Thyroid gland (tissue), 4 donors: ENCODE measurements at regions not wholly inside any gene's neighbourhood (a gene's known extent, or its start where the extent isn't known, plus 50 kb on each side); places are given as distances from the start of the nearest gene placed in this dataset.

Experiments
- POLR2A ChIP-seq, 2 donors: fragments of 450-650 bp; IDR thresholded peaks; one replicate each; pipeline ENCODE4 v1.6.1; 2017; ENCODE audit warnings: antibody characterized with exemption in 2 of 2, mild to moderate bottlenecking in 2 of 2, moderate library complexity in 1 of 2
- TF ChIP-seq, protein P1 (sequence below), 6 experiments: fragments of 200-600 bp in 3 of 6; fragments of 450-650 bp in 3 of 6; sonication (generic) in 3 of 6; IDR thresholded peaks; one replicate each; pipeline ENCODE4 v1.5.1; 2016 to 2019; ENCODE audit warnings: antibody characterized with exemption in 6 of 6, mild to moderate bottlenecking in 2 of 6, inconsistent platforms in 1 of 6, moderate library complexity in 1 of 6

DNA sequence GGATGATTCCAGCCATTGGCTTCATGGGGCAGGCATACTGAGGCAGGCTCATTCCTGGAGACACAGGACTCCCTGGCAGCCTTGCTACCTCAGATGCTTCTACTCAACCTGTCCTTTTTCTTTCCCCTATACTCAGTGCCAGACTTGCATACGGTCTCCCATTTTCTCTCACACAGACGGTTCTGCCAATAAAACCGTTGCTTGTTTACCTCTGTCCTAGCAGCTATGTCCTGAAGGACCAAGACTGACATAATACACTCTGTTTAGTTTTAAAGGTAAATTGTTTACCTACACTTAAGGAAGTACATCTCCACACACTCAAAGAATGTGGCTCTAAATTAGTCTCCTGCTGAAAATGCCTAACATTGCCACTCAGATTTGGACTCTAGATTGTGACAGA lies 151.0 kb upstream of the RFX3 start:
- TF ChIP-seq, protein P1, sequence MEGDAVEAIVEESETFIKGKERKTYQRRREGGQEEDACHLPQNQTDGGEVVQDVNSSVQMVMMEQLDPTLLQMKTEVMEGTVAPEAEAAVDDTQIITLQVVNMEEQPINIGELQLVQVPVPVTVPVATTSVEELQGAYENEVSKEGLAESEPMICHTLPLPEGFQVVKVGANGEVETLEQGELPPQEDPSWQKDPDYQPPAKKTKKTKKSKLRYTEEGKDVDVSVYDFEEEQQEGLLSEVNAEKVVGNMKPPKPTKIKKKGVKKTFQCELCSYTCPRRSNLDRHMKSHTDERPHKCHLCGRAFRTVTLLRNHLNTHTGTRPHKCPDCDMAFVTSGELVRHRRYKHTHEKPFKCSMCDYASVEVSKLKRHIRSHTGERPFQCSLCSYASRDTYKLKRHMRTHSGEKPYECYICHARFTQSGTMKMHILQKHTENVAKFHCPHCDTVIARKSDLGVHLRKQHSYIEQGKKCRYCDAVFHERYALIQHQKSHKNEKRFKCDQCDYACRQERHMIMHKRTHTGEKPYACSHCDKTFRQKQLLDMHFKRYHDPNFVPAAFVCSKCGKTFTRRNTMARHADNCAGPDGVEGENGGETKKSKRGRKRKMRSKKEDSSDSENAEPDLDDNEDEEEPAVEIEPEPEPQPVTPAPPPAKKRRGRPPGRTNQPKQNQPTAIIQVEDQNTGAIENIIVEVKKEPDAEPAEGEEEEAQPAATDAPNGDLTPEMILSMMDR (IDR thresholded peaks at IDR 0.05): no peak
- TF ChIP-seq POLR2A (IDR thresholded peaks at IDR 0.05): no peak
